Neural cell (in vitro differentiated cells): ENCODE measurements at regions not wholly inside any gene's neighbourhood (a gene's known extent, or its start where the extent isn't known, plus 50 kb on each side); places are given as distances from the start of the nearest gene placed in this dataset.

ENCODE experiments used
- CTCF ChIP-seq: fragments of 450-650 bp; IDR thresholded peaks from 2 replicates; pipeline ENCODE4 v1.5.1; 2014; ENCODE audit warnings: antibody characterized with exemption, mild to moderate bottlenecking, moderate library complexity; ENCODE audit not compliant: poor library complexity, severe bottlenecking
- EP300 ChIP-seq: fragments of 450-650 bp; conservative IDR thresholded peaks from 2 replicates; pipeline ENCODE4 v1.6.1; 2014; ENCODE audit warnings: antibody characterized with exemption, mild to moderate bottlenecking, moderate library complexity; ENCODE audit not compliant: poor library complexity, severe bottlenecking
- REST ChIP-seq: IDR thresholded peaks from 2 replicates; pipeline ENCODE4 v1.6.1; 2012; ENCODE audit warnings: borderline replicate concordance
- TAF1 ChIP-seq: IDR thresholded peaks from 2 replicates; pipeline ENCODE4 v1.6.1; 2012; ENCODE audit warnings: low read depth

- TF ChIP-seq REST (no peak), CTCF (no peak), EP300 (no peak), TAF1 (no peak)
Measured at GRCh38 chr2:121906170-121906569, 150.7 kb downstream of the TSN start.
